ENCODE measurements at regions not wholly inside any gene's neighbourhood (a gene's known extent, or its start where the extent isn't known, plus 50 kb on each side); places are given as distances from the start of the nearest gene placed in this dataset.
"Not testable (repeated sequence)": the region's sequence is repeated elsewhere in the genome, so short reads cannot be mapped to it uniquely, and the experiment has no call there.

GRCh38 chr3:177263615-177264368, 66.5 kb upstream of the TBL1XR1 start:
- intact Hi-C loops (cut with micrococcal nuclease) (no loop called here), dilution Hi-C loops (cut with MboI; ENCODE audit: extremely low pct_ligation_motif_present, low sequenced_read_pairs) (no loop called here)
- no peak for FAIRE-seq
- Histone ChIP-seq H3K79me2 (ENCODE audit: control insufficient read depth, insufficient read depth, low read length) (no peaks in the 10 kb centered on the region), H3K4me2 (ENCODE audit: insufficient read depth, low read length) (no peak overlapping the region), H3K4me3 (replicated peaks in 1 of 3; ENCODE audit: insufficient read depth in 1 of 3, low read depth in 1 of 3, low read length in 3 of 3) (no peak overlapping the region), H3K4me1 (ENCODE audit: control insufficient read depth, extremely low read depth, insufficient read depth, low read length) (no peaks in the 10 kb centered on the region), H4K20me1 (replicated peaks; ENCODE audit: control insufficient read depth, extremely low read depth, insufficient read depth, low read length) (no peaks in the 10 kb centered on the region), H3K9me3 (replicated peaks; ENCODE audit: control insufficient read depth, insufficient read depth, low read length) (no peaks in the 10 kb centered on the region), H3K36me3 (ENCODE audit: control insufficient read depth in 2 of 2, extremely low read depth in 1 of 2, insufficient read depth in 2 of 2, low read length in 2 of 2) (no peaks in the 10 kb centered on the region), H3K9me1 (replicated peaks; ENCODE audit: control insufficient read depth, extremely low read depth, insufficient read depth, low read length) (no peaks in the 10 kb centered on the region), H2AFZ (ENCODE audit: low read depth, low read length) (no peak overlapping the region), H3K27ac (ENCODE audit: insufficient read depth, low read depth, low read length) (no peak overlapping the region), H3K9ac (replicated peaks; ENCODE audit: extremely low read depth, insufficient read depth, low read length) (no peak overlapping the region), H3K27me3 (ENCODE audit: control insufficient read depth in 2 of 2, insufficient read depth in 2 of 2, low read length in 2 of 2) (no peaks in the 10 kb centered on the region)
- no peak for TF ChIP-seq MAX (IDR thresholded peaks at IDR 0.05; ENCODE audit: insufficient read depth, insufficient read length)
- TF ChIP-seq POLR2AphosphoS5 (IDR thresholded peaks at IDR 0.05; ENCODE audit: insufficient read depth, low read depth, low read length), result no peak
- TF ChIP-seq GATA2 (IDR thresholded peaks at IDR 0.05; ENCODE audit: insufficient read depth, insufficient read length, low read depth, low read length), result no peak
- TF ChIP-seq POLR2A (IDR thresholded peaks at IDR 0.05; ENCODE audit: low read depth, low read length), result no peak
- no peak for TF ChIP-seq EZH2 (IDR thresholded peaks at IDR 0.05; ENCODE audit: borderline replicate concordance, low read depth, low read length, severe bottlenecking)
- no peak for TF ChIP-seq CTCF (IDR thresholded peaks at IDR 0.05; ENCODE audit: extremely low read depth in 1 of 2, insufficient read depth in 1 of 2, low read depth in 1 of 2, low read length in 2 of 2)
- TF ChIP-seq MYC (IDR thresholded peaks at IDR 0.05; ENCODE audit: low read depth, low read length), result no peak
- no peak for TF ChIP-seq JUN (IDR thresholded peaks at IDR 0.05; ENCODE audit: borderline replicate concordance, insufficient read depth, insufficient read length, low read depth)
- no peak for TF ChIP-seq FOS (IDR thresholded peaks at IDR 0.05; ENCODE audit: borderline replicate concordance, insufficient read depth, low read length)
- BruUV-seq (replicated peaks), result no TSS peak
- no peak for DNase-seq (ENCODE audit: low read depth, low spot score)
- POLR2A ChIA-PET, result no interaction called here
- CTCF ChIA-PET, result interaction anchor here (1.0 to 1.4 kb wide), 2 partner anchors 13 to 38 kb away, joined by 4 read pairs; no protein-coding TSS in a partner anchor

GRCh38 chr3:177271811-177272501, 74.7 kb upstream of the TBL1XR1 start:
- FAIRE-seq; H3K4me2 ChIP-seq (ENCODE audit: insufficient read depth, low read length); H4K20me1 ChIP-seq (replicated peaks; ENCODE audit: control insufficient read depth, extremely low read depth, insufficient read depth, low read length); CTCF ChIA-PET; POLR2A ChIA-PET; H3K9ac ChIP-seq (replicated peaks; ENCODE audit: extremely low read depth, insufficient read depth, low read length); H3K4me1 ChIP-seq (ENCODE audit: control insufficient read depth, extremely low read depth, insufficient read depth, low read length); H3K27me3 ChIP-seq (ENCODE audit: control insufficient read depth in 2 of 2, insufficient read depth in 2 of 2, low read length in 2 of 2); intact Hi-C loops (cut with micrococcal nuclease); H3K79me2 ChIP-seq (ENCODE audit: control insufficient read depth, insufficient read depth, low read length); H3K36me3 ChIP-seq (ENCODE audit: control insufficient read depth in 2 of 2, extremely low read depth in 1 of 2, insufficient read depth in 2 of 2, low read length in 2 of 2); H3K9me1 ChIP-seq (replicated peaks; ENCODE audit: control insufficient read depth, extremely low read depth, insufficient read depth, low read length); H3K4me3 ChIP-seq (replicated peaks in 1 of 3; ENCODE audit: insufficient read depth in 1 of 3, low read depth in 1 of 3, low read length in 3 of 3); H2AFZ ChIP-seq (ENCODE audit: low read depth, low read length); BruUV-seq (replicated peaks); H3K27ac ChIP-seq (ENCODE audit: insufficient read depth, low read depth, low read length); H3K9me3 ChIP-seq (replicated peaks; ENCODE audit: control insufficient read depth, insufficient read depth, low read length); DNase-seq (ENCODE audit: low read depth, low spot score); dilution Hi-C loops (cut with MboI; ENCODE audit: extremely low pct_ligation_motif_present, low sequenced_read_pairs): not testable (repeated sequence)
